Fibroblast of the conjunctiva (primary cell): ENCODE measurements at regions not wholly inside any gene's neighbourhood (a gene's known extent, or its start where the extent isn't known, plus 50 kb on each side); places are given as distances from the start of the nearest gene placed in this dataset.
"Not testable (repeated sequence)": the region's sequence is repeated elsewhere in the genome, so short reads cannot be mapped to it uniquely, and the experiment has no call there.

Source experiments
- DNase-seq: peaks from one replicate; pipeline ENCODE4 v3.0.0-alpha.2; 2010; ENCODE audit warnings: low read depth

DNA sequence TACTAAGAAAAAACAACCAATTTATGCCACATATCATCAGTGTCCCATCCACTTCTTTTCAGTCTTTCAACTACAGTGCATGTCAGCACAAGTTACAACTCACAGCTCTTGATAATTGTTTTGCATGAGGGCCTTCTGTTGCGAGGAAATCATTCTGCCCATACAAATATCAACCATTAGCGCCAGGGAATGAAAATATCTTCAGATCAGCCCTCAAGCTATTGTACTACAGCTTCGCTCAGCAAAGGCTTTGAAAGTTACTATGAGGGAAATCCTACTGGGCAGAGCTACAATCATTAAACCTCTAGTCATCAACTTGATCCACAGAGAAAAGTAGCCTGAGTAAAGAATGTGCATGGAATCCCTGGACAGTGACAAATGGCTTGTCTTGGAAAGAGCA is 1023.6 kb upstream of the HS3ST1 start:
- no peak for DNase-seq

DNA sequence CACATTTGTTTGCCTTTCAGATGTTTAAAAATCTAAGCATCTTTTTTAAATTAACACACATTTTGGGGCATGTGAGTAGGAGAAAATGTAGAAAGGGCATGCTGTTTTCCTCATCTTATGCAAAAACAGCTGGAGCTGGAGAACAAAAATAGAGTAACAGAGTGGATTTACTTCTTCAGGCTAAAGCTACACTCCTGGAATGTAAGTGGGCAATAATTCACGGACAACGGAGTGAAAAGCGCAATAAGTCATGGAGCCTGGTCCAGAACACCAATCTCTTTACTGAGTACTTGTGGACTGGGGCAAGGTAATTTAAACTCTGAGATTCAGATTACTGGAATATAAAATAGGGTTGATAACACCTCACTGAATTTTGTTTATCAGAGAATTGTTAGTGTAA is 1018.8 kb upstream of the HS3ST1 start:
- no peak for DNase-seq

DNA sequence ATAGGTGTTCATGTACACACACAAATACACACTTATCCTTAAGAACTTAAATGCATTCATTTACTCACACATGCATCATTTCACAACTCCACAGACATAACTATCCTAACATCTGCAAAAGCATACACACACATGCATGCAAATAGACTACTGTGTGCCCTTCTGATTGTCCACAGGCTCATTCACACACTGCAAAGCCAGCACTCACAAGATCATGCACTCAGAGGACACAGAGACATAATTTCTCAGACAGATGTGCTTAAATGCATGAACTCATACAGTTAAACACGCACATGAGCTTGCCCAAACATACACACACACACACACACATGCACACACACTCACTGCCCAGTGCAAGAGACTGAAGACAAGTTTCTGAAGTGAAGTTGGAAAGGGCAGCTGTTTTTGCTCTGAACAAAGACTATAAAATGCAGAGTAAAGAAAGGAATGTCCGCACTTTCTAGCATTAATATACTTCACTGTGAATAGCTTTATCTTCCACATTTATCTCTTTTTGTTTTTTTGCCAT is 1018.0 kb upstream of the HS3ST1 start:
- no peak for DNase-seq

DNA sequence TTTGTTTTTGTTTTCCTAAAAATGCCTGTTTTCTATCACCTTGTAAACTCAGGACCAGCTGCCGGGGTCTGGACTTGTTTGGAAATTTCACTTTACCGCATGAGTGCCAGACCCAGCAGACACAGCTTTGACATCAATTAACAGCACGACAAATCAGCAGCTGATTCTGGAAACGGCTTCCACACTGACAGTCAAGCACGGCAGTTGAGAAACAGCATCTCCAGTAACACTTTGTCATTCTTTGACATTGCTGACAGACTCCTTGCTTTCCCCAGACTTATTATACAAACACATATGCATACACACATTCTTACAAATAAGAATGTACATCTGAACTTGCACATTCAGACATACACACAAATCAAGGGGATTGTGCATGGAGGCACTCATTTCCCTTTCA is 1017.6 kb upstream of the HS3ST1 start:
- DNase-seq, result no peak

DNA sequence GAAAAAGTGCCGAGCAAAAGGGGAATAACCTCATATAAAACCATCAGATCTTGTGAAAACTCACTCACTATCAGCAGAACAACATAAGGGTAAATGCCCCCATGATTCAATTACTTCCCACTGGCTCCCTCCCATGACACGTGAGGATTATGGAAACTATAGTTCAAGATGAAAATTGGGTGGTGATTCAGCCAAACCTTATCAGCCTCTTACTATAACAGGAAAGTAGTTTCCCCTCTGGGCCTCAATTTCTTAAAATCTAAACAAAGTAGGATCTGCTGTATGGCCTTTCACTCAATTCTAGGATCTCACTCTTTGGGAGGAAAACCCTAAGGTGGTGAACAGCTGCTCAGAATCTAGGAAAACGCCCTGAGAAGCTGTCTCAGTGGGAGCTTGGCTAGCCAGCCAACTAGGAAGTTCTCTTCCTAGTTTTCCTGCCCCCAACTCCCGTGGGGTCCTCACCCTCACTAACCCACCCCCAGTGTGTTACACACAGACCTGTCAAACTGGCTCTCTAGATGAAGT is 1017.1 kb upstream of the HS3ST1 start:
- no peak for DNase-seq

DNA sequence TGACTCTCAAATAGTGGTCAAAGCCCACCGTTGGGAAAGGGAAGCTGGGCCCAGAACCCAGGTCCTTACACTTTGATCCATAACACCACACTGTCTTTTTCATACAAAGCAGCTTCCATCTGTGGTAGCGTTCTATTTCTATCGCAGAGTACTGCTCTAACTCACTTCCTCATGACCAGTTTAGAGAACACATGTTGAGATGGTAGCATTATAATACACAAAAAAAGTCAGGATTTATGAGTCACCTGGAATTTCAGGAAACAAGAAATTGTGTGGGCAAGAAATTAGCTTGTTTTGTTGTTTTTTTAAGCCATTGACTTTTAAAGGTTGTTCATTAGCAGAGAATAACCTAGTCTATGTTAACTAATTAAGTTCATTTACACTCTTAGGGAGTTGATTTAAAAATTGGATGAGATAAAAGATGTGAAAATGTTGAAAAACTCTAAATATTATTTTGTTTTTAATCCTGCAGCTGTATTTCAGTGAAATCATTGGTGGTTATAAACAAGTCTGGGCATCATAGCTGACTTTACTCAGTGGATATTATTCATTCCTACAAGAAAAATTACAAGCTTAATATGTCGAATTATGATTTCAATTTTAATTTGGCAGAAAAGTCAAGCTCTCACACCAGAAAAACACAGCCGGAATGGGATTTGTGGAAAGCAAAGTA is 1011.1 kb upstream of the HS3ST1 start:
- DNase-seq, result no peak

DNA sequence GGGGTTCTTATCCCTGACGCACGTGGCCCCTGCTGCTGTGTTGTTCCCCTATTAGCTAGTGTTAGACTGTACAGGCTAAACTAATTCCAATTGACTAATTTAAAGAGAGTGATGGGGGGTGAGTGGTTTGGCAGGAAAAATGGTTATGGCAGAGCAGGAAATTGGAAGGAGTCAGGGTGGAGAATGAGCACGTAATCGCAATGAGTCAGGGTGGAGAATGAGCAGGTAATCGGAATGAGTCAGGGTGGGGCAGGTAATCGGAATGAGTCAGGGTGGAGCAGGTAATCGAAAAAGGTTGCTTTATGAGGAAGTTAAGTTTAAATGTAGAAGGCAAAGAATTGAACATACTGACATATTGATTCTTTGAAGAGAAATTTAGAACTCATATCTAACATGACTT is 1002.6 kb upstream of the HS3ST1 start:
- not testable (repeated sequence) for DNase-seq

DNA sequence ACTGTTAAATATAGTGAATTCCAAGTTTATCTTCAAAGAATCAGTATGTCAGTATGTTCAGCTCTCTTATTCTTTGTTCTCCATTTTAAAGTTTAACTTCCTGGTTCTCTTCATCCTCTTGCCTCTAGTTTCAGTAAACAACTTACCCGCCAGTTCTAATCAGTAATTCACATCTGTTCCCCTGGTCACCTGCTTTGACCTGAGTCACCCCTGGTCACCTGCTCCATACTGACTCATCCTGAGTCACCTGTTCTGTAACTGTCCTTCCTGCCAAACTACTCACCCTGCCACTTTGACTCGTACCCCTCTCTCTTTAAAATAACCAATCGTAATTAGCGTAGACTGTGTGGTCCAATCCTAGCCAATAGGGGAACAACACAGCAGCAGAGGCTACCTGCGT is 992.7 kb upstream of the HS3ST1 start:
- no peak for DNase-seq

DNA sequence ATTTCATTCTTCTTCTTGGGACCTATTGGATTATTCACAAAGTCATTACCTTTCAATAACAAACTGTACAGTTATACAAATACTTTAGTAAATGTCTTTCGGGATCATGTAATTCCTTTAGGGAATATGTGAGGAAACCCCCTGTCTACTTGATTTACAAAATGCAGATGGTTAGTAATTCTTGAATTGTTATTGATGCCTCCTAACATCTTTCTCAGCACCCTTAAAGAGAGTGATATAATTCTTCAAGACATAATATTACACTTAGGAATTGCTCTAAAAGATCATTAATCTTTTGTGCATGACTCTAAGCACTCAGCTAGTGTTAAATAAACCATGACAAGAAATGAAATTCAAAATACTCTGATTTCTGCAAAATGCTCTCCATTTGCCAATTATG is 988.1 kb upstream of the HS3ST1 start:
- DNase-seq, result no peak

DNA sequence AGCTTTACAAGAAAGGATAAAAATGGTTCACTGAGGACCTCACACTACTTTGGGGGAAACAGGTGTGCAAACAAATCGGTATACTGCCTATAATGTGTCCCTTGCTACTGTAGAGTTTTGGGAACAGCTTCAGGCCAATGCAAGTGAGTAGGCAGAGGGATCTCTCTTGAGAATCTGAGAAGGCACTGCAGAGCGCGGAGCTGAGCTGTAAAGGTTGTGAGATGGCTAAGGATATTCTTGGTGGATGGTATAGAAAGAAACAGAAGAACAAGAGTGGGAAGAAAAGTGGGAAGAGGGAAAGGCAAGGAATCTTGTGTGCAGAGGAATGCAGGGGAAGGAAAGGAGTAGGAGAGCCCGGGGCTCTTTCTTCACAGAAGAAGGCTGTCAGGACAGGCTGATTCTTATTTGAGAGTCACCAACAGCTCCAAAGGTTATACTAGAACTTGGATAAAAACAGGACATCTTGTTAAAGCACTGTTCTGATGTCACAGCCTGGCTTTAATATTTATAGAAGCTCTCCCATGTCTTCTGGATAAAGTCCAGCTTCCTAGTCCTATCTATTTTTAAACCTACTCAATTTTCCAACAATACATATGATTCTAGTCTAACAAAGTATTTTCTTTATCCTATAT is 985.6 kb upstream of the HS3ST1 start:
- no peak for DNase-seq

DNA sequence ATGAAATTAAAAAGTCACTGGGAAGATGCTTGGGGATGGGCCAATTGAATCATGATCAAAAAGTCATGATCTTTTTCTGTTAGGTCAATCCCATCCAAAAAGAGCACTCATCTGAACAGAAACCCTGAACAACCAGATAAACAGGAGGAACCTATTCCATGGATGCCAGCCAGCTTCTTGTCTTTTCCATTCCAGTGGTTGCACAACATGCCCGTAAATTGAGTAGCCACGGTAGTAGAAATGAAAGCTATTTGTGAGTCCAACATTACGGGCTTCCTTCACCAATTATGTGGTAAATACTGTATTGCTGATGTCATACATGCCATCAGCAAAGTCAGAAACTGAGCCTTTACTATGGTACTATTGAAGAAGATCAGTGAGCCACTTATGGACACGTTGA is 982.4 kb upstream of the HS3ST1 start:
- DNase-seq, result no peak

DNA sequence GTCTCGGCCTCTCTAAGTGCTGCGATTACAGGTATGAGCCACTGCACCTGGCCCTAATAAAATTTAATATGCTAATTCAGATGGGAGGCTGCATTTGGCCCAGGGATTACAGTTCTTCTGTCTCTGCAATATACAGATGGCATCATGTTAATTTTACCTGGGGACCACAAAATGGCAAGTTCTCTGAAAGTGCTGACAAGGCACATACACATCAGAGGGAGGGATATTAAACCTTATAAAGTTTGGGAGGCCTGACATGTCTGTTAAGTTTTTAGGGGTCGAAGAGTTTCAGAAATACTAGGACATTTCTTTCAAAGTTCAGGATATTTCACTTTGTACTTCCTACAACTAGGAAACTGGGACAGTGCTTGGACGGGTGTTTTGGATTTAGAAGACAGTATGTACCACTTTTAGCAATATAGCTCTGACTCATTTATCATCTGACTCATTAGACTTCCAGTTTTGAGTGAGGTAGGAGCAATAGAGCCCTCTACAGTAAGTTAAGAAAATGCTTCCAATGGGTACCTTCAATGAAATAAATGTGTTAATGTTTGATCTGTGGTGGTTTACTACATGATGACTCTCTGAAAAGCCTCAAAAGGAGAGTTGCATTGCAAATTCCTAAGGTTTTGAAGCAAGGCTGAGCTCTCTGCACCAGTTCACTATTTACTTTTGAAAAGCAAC is 981.0 kb upstream of the HS3ST1 start:
- DNase-seq, result no peak

DNA sequence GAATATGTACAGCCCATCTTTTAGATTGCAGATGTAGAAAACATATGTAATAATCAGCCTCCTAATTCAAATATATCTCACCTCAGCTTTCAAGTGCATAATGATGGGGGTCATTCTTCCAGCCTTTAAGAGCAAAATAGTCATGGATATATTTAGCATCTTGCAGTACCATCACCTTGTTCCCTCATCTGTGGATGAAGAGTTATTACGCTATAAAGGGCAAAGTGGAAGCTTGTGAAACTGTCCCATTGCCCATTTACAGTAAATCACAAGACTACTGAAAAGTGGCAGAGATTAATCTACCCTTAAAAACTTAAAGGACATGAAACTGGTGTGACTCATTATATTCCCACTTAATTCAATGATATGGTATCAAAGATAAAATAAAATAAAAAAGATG is 979.7 kb upstream of the HS3ST1 start:
- DNase-seq, result no peak

DNA sequence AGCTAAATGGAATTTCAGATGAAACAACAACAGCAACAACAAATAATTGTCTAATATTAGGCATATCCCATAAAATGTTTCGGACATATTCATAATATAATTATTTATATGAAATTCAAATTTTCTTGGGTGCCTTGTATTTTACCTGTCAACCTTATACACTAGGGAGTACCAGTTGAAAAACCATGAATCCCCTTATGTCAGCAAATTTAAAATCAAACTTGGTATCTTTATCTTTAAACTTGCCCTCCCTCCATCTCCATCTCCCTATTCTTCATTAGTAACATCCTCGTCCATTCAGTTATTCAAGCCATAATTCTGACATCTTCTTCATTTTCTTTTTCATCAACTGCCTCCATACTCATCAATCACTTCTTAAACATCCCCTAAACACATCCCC is 974.5 kb upstream of the HS3ST1 start:
- DNase-seq, result no peak

DNA sequence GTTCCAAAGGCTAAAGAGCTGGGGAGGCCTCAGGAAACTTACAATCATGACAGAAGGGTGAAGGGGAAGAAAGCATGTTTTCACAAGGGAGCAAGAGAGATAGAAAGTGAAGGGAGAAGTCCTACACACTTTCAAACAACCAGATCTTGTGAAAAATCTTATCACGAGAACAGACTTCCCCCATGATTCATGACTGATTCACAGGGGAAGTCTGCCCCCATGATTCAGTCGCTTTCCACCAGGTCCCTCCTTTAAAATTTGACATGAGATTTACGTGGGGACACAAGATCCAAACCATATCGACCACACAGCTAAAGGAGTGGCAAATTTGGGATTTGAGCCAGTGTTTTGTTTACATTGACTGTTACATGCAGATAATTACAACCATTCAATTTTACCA is 971.1 kb upstream of the HS3ST1 start:
- DNase-seq, result no peak

DNA sequence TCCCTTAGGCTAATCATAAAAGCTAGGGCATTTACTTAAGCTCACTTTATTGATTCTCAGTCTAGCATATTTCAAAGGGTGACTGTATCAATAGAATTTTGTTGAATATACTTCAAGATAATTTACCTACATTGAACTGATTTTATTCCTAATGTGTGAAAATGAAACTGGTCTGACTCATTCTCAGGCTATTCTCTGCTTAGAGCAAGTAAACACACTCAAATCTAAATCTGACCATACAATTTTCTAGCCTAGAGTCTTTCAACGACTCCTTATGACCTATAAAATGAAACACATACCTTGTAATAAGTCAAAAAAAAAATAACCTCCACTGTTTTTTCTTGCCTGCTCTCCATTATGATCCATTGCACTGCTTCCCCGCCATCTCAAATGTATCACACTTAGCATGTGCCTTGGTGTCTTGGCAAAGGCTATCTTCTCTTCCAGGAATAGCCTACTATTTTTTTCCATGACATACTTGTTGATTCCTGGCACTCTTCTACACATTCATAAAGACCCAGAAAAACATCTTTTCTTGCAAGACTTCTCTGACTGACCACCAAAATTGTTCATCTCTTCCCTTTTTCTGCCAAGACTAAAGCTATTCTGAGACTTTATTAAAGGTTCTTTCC is 965.1 kb upstream of the HS3ST1 start:
- no peak for DNase-seq

DNA sequence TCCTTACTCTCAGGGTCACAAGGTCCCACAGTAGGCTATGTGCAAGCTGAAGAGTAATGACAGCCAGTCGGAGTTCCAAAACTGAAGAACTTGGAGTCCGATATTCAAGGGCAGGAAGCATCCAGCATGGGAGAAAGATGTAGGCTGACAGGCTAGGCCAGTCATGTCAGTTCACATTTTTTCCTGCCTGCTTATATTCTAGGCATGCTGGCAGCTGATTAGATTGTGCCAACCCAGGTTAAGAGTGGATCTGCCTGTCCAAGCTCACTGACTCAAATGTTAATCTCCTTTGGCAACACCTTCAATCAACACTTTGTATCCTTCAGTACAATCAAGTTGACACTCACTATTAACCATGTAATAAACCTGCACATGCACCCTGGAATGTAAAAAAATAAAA is 960.9 kb upstream of the HS3ST1 start:
- no peak for DNase-seq

DNA sequence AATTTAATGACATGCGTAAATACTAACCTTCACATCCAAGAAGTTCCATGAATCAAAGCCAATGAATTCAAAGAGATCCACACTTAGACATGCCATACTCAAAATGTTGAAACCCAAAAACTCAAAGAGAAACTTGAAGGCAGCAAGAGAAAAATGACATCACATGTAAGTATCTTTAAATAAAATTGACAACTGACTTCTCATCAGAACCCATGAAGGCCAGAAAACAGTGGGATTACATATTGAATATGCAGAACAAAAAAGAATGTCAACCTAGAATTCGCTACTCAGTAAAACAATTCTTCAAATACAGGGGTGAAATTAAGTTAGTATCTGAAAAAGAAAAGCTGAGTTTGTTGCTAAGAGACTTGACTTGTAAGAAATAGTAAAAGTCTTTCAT is 953.9 kb upstream of the HS3ST1 start:
- DNase-seq, result no peak

DNA sequence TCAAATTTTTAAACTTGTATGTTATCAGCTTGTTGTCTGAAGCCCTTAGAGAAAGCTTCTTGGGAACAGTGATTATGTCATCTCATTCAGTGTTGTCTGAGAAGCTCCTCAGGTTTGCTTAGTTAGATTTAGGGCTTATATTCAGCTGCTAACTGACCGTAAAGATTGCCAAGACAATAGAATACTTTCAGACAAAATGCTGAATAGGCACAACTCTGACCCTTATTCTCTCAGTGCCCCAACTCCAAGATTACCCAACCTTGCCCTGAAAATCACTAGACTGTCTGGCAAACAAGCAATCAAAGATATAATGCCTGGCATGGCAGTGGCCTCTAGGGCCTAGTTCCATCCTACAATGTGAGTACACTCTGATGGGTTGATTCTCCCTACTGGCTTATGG is 950.5 kb upstream of the HS3ST1 start:
- no peak for DNase-seq

DNA sequence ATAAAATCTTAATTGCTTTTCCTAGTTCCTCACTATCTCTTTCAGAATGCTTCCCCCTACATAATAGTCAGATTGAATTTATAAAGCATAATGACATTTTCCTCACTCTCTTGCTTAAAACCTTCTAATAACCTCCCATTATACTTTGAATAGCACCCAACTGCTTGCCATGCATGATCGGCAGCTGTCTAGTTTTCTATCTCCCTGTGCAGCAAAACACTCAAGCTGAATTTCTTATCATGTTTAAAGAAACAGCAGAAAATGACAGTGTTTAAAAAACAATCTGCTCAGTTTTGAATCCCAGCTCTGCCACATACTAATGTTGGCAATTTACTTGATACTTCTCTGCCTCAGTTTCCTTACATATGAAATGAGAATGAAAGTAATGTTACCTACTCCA is 947.1 kb upstream of the HS3ST1 start:
- no peak for DNase-seq

DNA sequence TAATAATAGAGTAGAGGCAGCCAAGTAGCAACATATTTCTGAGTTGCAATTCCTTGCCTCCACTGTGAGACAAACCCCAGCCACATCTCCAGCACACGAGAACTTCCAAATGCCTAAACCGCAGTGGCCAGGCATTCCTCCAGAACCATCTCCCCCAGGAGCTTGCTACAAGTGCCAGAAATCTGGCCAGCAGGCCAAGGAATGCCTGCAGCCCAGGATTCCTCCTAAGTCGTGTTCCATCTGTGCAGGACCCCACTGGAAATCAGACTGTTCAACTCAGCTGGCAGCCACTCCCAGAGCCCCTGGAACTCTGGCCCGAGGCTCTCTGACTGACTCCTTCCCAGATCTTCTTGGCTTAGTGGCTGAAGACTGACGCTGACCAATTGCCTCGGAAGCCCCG is 937.2 kb upstream of the HS3ST1 start:
- not testable (repeated sequence) for DNase-seq

DNA sequence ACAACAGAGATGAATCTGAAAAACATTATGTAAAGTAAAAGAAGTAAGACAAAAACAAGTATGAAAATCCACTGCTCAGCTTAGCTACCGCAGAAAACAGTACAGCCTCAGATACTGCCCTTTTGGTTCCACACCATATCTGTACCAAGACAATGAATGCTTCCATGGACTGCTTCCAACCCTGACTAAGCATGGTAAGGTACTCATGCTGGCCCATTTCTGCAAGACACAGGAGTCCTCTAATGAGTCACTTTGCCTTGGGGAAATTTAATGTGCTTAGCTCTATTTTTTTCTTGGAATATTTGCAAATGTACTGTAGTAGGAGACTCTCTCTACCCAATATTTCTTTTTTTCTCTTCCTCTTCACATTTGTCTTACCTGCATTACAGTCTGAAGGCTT is 931.7 kb upstream of the HS3ST1 start:
- no peak for DNase-seq

DNA sequence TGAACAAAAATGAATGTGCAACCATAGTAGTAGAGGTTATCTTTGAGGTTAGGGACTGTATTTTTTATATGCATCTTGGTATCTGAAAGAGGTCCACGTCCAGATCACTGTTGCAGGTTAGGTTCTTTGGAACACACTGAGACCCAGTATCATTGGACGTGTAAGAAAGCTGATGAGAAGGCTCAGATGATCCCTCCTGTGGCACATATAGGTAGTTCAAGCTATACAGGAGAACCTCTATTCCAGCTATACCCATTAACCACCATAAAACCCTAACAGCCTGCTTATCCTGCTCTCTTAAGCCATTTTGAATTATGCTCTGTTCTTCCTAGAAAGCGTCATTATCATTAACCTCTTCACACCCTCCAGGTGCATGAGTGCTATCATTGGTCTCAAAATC is 930.7 kb upstream of the HS3ST1 start:
- no peak for DNase-seq
